GM18867 (cell line): ENCODE measurements at regions not wholly inside any gene's neighbourhood (a gene's known extent, or its start where the extent isn't known, plus 50 kb on each side); places are given as distances from the start of the nearest gene placed in this dataset.

Experiments
- ATAC-seq: cut with Tn5 transposase; IDR thresholded peaks from one replicate; pipeline ENCODE4 v1.9.1; 2021; ENCODE audit warnings: mild to moderate bottlenecking, moderate library complexity; ENCODE audit not compliant: unreplicated experiment

- ATAC-seq = no peak
These were observed 95.8 kb upstream of the WDR1 start for GRCh38 chr4:10212400-10212799.

- ATAC-seq = no peak
These were observed 90.5 kb upstream of the WDR1 start for GRCh38 chr4:10207116-10207515.

GRCh38 chr4:10205223-10205622 is 88.6 kb upstream of the WDR1 start:
- no peak for ATAC-seq

- no peak for ATAC-seq
These were observed 87.9 kb upstream of the WDR1 start for GRCh38 chr4:10204401-10205058.

- ATAC-seq = no peak
These were observed 87.3 kb upstream of the WDR1 start for GRCh38 chr4:10203851-10204250.

DNA sequence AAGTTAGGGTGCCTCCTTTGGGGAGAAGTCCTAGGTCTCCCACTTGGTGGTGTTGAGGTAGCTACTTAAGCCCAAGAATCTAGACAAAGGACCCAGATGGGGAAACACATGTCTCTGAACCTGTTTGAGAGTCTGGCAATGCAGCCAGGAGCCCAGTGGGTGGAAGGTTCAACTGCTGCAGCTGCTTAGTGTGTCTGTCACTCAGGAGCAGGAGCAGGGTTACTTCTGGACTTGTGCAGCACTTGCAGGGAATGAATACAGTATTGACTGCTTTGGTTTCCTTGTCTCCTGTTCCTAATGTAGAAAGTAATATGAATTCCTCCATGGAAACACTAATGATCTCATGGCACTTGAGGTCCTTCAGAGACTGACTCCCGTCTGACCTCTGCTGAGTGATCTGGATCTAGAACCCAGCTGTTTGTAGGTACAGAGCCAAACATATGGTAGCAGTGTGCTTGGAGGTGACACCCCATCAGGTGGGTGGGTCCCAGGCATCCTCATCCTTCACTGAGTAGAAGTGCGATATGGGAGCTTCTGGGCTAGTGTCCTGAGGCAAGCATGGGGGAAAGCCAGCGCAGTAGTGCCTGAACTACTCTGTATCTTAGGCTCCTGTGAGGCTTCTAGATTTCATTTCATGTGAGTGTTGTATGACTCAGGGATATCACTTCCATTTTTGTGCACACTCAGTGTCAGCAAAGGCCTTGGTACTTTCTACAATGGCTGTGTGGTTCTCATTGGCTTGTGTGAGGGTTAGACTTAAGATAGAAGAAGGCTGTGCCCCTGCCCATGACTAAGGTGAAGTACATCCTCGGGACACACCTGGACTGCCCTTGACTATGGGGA is 85.0 kb upstream of the WDR1 start:
- no peak for ATAC-seq

DNA sequence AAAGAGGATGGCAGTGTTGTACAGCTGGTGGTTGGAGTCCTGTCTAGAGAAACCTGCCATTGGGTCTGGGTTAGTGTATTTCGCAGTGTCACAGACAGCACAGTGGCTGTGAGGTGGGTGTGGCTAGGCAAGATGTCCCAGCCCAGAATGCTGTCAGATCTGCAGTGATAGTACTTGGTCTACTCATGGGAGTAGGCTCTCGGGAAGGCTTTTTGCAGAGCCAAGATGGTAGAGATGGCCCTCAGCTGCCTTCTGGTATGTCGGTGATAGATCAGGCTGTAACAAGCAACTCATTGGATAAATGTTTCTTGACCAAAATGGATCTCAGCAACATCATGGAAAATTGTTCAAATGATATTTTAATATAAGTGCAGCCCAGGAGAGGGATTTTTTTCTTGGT is 84.3 kb upstream of the WDR1 start:
- no peak for ATAC-seq

- ATAC-seq = no peak
These were observed 81.8 kb upstream of the WDR1 start for GRCh38 chr4:10198365-10198764.

- no peak for ATAC-seq
These were observed 81.4 kb upstream of the WDR1 start for GRCh38 chr4:10197952-10198351.

- ATAC-seq = no peak
These were observed 79.6 kb upstream of the WDR1 start for GRCh38 chr4:10196191-10196590.

DNA sequence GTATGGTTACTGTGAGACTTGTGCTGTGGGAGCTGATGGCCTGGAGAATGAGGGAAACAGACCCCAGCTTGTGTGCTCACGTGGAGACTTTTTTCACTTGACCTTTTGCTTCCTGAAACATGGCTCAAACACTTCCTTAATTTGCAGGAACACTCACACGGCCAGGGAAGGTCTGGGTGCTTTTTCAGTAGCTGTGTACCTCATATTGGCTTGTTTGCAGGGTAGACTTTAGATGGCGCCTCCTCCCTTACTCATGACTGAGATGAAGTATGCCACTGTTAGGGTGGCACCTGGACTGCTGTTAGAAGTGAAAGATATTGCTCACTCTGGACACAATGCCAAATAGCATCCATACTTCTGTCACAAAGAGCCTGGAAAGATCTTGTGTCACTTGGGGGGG is 75.7 kb upstream of the WDR1 start:
- ATAC-seq = no peak

- ATAC-seq = no peak
These were observed 71.9 kb upstream of the WDR1 start for GRCh38 chr4:10188400-10189004.

GRCh38 chr4:10186228-10187214 is 69.9 kb upstream of the WDR1 start:
- no peak for ATAC-seq

DNA sequence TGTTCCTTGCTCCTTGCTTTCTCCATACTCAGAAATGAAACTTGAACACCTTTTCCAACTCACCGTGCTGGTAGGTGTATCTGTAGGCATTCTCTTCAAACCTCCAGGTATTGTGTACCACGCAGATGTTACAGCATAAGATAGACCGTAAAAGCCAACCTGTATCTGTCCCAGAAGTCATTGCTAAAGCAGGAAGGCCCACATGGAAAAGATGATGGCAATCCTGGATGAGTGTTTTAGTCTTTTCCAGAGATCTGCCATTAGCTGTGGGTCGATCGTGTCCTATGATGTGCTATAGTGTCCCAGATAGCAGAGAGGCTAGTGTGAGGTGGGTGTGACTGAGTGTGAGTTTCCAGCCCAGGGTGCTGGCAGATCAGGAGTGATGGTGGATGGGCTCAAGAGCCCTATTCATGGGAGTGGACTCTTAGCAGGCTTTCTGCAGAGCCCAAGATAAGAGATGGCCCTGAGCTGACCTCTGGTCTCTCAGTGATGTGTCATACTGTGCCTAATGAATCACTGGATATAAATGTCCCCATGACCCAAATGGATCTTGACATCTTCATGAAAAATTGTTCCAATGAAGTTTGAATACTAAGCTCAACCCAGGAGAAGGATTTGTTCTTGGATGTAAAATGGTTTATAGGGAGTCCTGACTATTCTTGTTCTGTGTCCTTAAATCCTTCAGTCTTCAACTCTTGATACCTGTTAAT is 69.1 kb upstream of the WDR1 start:
- no peak for ATAC-seq

DNA sequence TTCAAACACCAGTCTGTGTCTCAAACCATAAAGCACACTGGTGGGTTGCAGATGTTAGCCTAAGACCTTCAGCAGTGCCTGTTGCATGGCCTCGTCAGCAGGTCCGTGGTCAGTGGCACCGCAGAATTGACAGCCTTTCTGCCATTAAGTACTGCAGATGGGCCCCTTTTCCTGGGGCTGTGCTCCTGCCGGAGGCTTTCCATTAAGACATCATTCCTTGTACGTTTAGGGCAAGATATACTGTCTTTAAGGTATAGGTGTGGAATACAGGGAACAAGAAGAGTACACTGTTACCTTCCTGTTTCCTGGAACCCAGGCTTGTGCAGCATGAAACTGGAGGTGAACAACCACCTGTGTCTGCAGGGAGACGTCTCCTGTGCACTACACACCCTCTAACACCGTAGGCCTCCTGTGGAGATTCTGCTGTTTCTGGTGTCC is 67.9 kb upstream of the WDR1 start:
- no peak for ATAC-seq

DNA sequence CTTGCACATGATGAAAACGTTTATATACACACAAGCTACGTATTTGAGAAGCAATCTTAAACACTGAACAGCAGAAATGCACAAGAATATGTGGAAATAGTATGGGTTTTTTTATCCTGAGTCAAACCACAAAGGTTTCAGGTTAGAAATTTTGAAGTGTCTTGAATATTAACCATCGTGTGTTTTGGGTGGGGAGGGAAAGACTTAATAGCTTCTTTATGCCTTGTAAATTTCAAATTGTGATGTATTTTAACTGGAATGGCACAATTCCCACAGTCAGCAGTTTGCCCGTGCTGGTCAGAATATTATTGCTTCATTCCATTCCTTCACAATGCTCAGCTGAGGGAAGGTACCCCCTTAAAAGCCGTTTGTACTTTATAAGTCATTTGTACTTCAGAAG is 67.4 kb upstream of the WDR1 start:
- no peak for ATAC-seq

DNA sequence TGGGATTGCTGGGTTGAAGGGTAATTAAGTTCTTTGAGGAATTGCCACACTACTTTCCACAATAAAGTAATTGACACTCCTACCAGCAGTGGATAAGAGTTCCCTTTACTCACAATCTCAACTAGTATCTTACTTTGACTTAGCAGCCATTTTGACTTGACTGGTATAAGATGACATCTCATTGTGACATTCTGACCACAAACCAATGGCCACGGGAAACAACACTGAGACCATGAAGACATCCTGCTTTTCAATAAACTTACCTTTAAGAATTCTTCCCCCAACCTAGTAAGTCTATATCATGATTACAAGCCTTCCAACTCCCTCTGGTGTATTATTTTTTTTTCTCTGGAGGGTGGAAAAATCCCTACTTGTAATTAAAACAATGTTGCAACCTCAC is 66.9 kb upstream of the WDR1 start:
- ATAC-seq = no peak

GRCh38 chr4:10182446-10183424 is 66.1 kb upstream of the WDR1 start:
- ATAC-seq = no peak
